ENCODE measurements at regions not wholly inside any gene's neighbourhood (a gene's known extent, or its start where the extent isn't known, plus 50 kb on each side); places are given as distances from the start of the nearest gene placed in this dataset.

DNA sequence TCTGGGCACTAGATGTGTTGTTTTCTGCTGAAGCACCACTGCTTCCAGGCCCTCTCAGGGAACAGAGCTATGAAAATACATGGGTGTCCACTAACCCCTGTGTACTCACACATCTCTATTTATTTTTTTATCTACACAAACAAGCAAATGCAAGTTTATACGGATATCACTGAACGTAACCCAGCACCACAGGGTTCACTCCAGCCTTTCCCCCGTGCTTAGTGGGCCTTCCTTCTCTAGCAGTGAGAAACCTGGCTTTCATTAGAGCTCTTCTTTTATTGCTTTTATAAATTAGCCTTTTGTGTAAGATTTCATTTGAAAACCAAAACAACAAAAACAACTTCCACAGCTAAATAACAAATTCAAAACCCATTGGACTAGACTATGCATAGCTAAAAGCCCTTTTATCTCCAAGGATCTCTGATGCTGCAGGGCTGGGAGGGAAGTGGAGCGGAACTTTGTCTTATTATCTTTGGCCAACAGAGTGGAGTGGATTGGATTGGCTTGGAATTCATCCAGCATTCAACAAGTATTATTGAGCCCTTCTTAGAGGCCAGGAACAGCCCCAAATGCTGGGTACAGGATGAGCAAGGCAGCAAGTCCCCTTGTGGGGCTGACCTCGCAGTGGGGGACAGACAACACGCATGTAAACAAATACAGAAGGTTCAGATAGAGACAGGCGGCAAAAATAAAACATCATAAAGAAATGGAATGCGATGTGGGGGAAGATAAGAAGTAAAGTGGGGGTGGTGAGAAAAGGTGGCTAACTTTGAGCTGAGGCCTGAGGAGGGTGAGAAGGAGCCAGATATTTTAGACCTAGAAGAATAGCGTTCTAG is 371.8 kb upstream of the POU3F1 start:
- ATAC-seq (ENCODE audit: low read depth) (no peak), DNase-seq (ENCODE audit: low spot score) (no peak)
- Histone ChIP-seq H3K4me3 (ENCODE audit: severe bottlenecking) (no peak overlapping the region), H3K4me1 (ENCODE audit: insufficient read depth, poor library complexity, severe bottlenecking) (no peaks in the 10 kb centered on the region), H3K9me3 (ENCODE audit: severe bottlenecking) (no peaks in the 10 kb centered on the region), H3K36me3 (ENCODE audit: low read depth) (no peaks in the 10 kb centered on the region), H3K27me3 (ENCODE audit: insufficient read depth, poor library complexity, severe bottlenecking) (peaks cover 5% of the 10 kb centered on the region), H3K27ac (ENCODE audit: poor library complexity, severe bottlenecking) (no peak overlapping the region)
- TF ChIP-seq, protein P1, sequence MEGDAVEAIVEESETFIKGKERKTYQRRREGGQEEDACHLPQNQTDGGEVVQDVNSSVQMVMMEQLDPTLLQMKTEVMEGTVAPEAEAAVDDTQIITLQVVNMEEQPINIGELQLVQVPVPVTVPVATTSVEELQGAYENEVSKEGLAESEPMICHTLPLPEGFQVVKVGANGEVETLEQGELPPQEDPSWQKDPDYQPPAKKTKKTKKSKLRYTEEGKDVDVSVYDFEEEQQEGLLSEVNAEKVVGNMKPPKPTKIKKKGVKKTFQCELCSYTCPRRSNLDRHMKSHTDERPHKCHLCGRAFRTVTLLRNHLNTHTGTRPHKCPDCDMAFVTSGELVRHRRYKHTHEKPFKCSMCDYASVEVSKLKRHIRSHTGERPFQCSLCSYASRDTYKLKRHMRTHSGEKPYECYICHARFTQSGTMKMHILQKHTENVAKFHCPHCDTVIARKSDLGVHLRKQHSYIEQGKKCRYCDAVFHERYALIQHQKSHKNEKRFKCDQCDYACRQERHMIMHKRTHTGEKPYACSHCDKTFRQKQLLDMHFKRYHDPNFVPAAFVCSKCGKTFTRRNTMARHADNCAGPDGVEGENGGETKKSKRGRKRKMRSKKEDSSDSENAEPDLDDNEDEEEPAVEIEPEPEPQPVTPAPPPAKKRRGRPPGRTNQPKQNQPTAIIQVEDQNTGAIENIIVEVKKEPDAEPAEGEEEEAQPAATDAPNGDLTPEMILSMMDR (IDR thresholded peaks at IDR 0.05; ENCODE audit: poor library complexity, severe bottlenecking): no peak

DNA sequence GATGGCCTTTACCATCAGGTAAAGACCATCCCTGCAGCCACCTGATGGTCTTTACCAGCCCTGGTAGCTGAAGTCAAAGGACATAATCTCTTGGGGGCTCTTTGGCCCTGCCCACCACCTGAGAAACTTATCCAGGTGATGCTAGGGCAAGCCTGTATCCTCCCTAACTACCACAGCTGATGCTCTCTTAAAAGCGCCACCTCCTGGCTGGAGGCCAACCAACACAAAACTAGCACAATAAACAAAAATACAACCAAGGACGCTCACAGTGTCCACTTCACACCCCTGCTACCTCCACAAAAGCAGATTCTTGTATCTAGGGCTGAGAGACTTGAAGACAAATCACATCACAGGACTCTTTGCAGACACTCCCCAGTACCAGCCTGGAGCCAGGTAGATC is 357.1 kb upstream of the POU3F1 start:
- no peak overlapping the region for H3K27ac ChIP-seq (ENCODE audit: poor library complexity, severe bottlenecking)
- TF ChIP-seq, protein P1 (IDR thresholded peaks at IDR 0.05; ENCODE audit: poor library complexity, severe bottlenecking): no peak
- no peaks in the 10 kb centered on the region for H3K36me3 ChIP-seq (ENCODE audit: low read depth)
- no peak overlapping the region for H3K4me3 ChIP-seq (ENCODE audit: severe bottlenecking)
- H3K9me3 ChIP-seq (ENCODE audit: severe bottlenecking): peaks cover 6% of the 10 kb centered on the region
- H3K27me3 ChIP-seq (ENCODE audit: insufficient read depth, poor library complexity, severe bottlenecking): peaks cover 3% of the 10 kb centered on the region
- H3K4me1 ChIP-seq (ENCODE audit: insufficient read depth, poor library complexity, severe bottlenecking): no peaks in the 10 kb centered on the region
- ATAC-seq (ENCODE audit: low read depth) (no peak), DNase-seq (ENCODE audit: low spot score) (no peak)

DNA sequence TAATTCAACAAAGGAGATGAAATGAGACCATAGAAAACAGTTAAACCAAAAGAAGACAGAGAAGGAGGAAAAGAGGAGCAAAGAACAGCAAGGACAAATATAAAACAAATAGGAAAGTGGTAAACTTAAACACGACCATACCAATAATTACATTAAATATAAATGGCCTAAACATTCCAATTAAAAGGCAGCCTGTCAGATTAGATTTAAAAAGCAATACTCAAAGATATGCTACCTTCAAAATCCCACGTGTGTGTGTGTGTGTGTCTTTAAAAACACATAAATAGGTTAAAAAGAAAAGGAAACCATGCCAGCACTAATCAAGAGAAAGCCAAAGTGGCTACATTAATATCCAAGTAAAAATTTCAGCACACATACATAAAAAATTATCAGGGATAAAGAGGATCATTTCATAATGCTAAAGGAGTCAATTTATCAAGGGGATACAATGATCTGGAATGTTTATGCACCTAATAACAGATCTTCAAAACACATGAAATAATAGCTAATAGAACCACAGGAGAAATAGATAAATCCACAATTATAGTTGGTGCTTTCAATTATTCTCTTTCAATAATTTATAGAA is 355.7 kb upstream of the POU3F1 start:
- Histone ChIP-seq H3K4me1 (ENCODE audit: insufficient read depth, poor library complexity, severe bottlenecking) (no peaks in the 10 kb centered on the region), H3K27ac (ENCODE audit: poor library complexity, severe bottlenecking) (no peak overlapping the region), H3K9me3 (ENCODE audit: severe bottlenecking) (peaks cover 6% of the 10 kb centered on the region), H3K27me3 (ENCODE audit: insufficient read depth, poor library complexity, severe bottlenecking) (peaks cover 4% of the 10 kb centered on the region), H3K36me3 (ENCODE audit: low read depth) (no peaks in the 10 kb centered on the region), H3K4me3 (ENCODE audit: severe bottlenecking) (no peak overlapping the region)
- TF ChIP-seq, protein P1 (IDR thresholded peaks at IDR 0.05; ENCODE audit: poor library complexity, severe bottlenecking): no peak
- DNase-seq (ENCODE audit: low spot score): no peak
- ATAC-seq (ENCODE audit: low read depth): no peak

DNA sequence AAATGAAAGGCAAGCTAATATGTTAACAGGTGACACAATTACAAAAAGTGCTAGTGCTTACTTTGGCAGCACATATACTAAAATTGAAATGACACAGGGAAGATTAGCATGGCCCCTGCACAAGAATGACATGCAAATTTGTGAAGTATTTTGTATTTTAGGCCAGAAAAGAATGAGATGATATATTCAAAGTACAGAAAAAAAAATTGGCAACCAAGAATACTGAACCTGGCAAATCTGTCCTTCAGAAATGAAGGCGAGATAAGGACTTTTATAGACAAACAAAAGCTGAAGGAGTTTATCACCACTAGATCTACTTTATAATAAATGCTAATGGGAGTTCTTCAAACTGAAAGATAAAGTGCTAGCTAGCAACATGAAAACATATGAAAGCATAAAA is 350.0 kb upstream of the POU3F1 start:
- DNase-seq (ENCODE audit: low spot score): no peak

More for the DNA sequence above, 350.0 kb upstream of the POU3F1 start:
- H3K9me3 ChIP-seq (ENCODE audit: severe bottlenecking): no peaks in the 10 kb centered on the region
- no peak overlapping the region for H3K4me3 ChIP-seq (ENCODE audit: severe bottlenecking)
- ATAC-seq (ENCODE audit: low read depth): no peak
- no peak overlapping the region for H3K27ac ChIP-seq (ENCODE audit: poor library complexity, severe bottlenecking)
- H3K27me3 ChIP-seq (ENCODE audit: insufficient read depth, poor library complexity, severe bottlenecking): peaks cover 9% of the 10 kb centered on the region
- no peaks in the 10 kb centered on the region for H3K36me3 ChIP-seq (ENCODE audit: low read depth)
- no peaks in the 10 kb centered on the region for H3K4me1 ChIP-seq (ENCODE audit: insufficient read depth, poor library complexity, severe bottlenecking)
- TF ChIP-seq, protein P1 (IDR thresholded peaks at IDR 0.05; ENCODE audit: poor library complexity, severe bottlenecking): no peak

Data from RWPE2 (cell line).